ENCODE measurements at regions not wholly inside any gene's neighbourhood (a gene's known extent, or its start where the extent isn't known, plus 50 kb on each side); places are given as distances from the start of the nearest gene placed in this dataset.

DNA sequence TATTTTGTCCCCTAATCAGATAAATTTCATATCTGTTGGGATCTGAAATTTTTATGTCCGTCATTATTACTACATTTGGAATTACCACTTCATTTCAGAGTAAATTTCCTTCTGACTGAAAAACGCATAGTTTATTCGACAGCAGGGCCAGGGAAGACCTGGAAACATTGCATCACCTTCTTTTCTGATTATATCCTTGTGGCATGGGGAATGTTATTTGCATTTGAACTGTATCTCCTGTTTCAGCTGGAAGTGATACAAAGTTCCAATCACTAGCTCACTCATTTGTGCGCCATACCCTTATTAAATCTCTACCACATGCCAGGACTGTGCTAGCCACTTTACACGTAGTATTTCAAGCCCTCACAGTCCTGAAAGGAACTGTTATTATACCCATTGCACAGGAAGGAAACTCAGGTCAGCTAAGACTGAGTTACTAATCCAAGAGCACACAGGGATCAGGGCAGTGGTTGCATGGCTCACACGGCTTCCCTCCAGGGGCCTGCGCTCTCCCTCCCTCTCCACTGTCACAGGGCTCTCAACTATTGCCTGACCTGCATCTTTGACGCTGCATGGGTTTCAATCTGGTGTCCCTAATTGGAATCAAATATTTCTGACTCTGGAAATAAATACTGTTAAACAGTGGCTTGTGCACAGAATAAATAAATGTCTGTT, 84.4 kb upstream of the NANOS1 start:
- in situ Hi-C loops (cut with HindIII; ENCODE audit: low pct_ligation_motif_present, low sequenced_read_pairs) = no loop called here
- no peak overlapping the region for H3K4me3 ChIP-seq (ENCODE audit: low read depth, low read length)
- TF ChIP-seq, protein P1, sequence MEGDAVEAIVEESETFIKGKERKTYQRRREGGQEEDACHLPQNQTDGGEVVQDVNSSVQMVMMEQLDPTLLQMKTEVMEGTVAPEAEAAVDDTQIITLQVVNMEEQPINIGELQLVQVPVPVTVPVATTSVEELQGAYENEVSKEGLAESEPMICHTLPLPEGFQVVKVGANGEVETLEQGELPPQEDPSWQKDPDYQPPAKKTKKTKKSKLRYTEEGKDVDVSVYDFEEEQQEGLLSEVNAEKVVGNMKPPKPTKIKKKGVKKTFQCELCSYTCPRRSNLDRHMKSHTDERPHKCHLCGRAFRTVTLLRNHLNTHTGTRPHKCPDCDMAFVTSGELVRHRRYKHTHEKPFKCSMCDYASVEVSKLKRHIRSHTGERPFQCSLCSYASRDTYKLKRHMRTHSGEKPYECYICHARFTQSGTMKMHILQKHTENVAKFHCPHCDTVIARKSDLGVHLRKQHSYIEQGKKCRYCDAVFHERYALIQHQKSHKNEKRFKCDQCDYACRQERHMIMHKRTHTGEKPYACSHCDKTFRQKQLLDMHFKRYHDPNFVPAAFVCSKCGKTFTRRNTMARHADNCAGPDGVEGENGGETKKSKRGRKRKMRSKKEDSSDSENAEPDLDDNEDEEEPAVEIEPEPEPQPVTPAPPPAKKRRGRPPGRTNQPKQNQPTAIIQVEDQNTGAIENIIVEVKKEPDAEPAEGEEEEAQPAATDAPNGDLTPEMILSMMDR (IDR thresholded peaks at IDR 0.05; ENCODE audit: low read depth, low read length, missing control alignments) = no peak

DNA sequence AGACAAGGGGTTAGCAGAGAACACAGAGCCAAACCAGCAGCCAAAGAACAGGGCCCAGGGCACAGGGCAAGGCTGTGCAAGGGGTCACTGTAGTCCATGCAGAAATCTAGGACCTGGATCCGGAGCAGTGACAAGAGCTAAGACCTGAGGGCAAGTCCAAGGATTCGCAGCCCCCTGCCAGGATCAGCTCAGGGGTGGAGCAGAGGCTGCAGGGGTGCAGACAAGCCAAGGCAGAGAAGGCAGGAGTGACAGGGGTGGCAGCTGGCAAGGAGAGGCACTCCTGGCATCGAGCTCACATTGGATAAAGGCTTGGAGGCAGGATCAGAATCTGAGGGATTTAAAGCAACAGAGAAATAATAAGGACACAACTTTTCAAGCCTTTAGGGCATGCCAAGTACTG, 80.7 kb upstream of the NANOS1 start:
- in situ Hi-C loops (cut with HindIII; ENCODE audit: low pct_ligation_motif_present, low sequenced_read_pairs) = no loop called here
- H3K27ac ChIP-seq = no peak overlapping the region
- no peaks in the 10 kb centered on the region for H3K36me3 ChIP-seq (replicated peaks)
- no peak overlapping the region for H3K4me3 ChIP-seq (ENCODE audit: low read depth, low read length)
- TF ChIP-seq, protein P1 (IDR thresholded peaks at IDR 0.05; ENCODE audit: low read depth, low read length, missing control alignments) = no peak
- H3K27me3 ChIP-seq (replicated peaks) = no peaks in the 10 kb centered on the region
- no peak for DNase-seq

More for the DNA sequence above, 84.4 kb upstream of the NANOS1 start:
- H3K27ac ChIP-seq = no peak overlapping the region
- no peaks in the 10 kb centered on the region for H3K36me3 ChIP-seq (replicated peaks)
- no peak for DNase-seq
- no peaks in the 10 kb centered on the region for H3K27me3 ChIP-seq (replicated peaks)

- H3K27ac ChIP-seq = no peak overlapping the region
- no peak for DNase-seq
- TF ChIP-seq, protein P1 (IDR thresholded peaks at IDR 0.05; ENCODE audit: low read depth, low read length, missing control alignments) = no peak
- no peak overlapping the region for H3K4me3 ChIP-seq (ENCODE audit: low read depth, low read length)
- in situ Hi-C loops (cut with HindIII; ENCODE audit: low pct_ligation_motif_present, low sequenced_read_pairs) = no loop called here
- H3K36me3 ChIP-seq (replicated peaks) = no peaks in the 10 kb centered on the region
- no peaks in the 10 kb centered on the region for H3K27me3 ChIP-seq (replicated peaks)
Observed at GRCh38 chr10:118950190-118950680, 79.3 kb upstream of the NANOS1 start.

GRCh38 chr10:118950997-118951637, 78.4 kb upstream of the NANOS1 start:
- DNase-seq = no peak
- Histone ChIP-seq H3K27me3 (replicated peaks) (no peaks in the 10 kb centered on the region), H3K27ac (no peak overlapping the region), H3K4me3 (ENCODE audit: low read depth, low read length) (no peak overlapping the region), H3K36me3 (replicated peaks) (no peaks in the 10 kb centered on the region)
- in situ Hi-C loops (cut with HindIII; ENCODE audit: low pct_ligation_motif_present, low sequenced_read_pairs) = no loop called here
- TF ChIP-seq, protein P1 (IDR thresholded peaks at IDR 0.05; ENCODE audit: low read depth, low read length, missing control alignments) = no peak

GRCh38 chr10:118952493-118953295, 76.8 kb upstream of the NANOS1 start:
- no peak for DNase-seq
- H3K36me3 ChIP-seq (replicated peaks) = no peaks in the 10 kb centered on the region
- no peak overlapping the region for H3K27ac ChIP-seq
- H3K27me3 ChIP-seq (replicated peaks) = no peaks in the 10 kb centered on the region
- TF ChIP-seq, protein P1 (IDR thresholded peaks at IDR 0.05; ENCODE audit: low read depth, low read length, missing control alignments) = no peak
- in situ Hi-C loops (cut with HindIII; ENCODE audit: low pct_ligation_motif_present, low sequenced_read_pairs) = no loop called here
- H3K4me3 ChIP-seq (ENCODE audit: low read depth, low read length) = no peak overlapping the region
